ENCODE measurements at regions not wholly inside any gene's neighbourhood (a gene's known extent, or its start where the extent isn't known, plus 50 kb on each side); places are given as distances from the start of the nearest gene placed in this dataset.

GRCh38 chr9:80072451-80072850 is 500.7 kb downstream of the TLE4 start:
- DNase-seq (ENCODE audit: extremely low read depth, low read depth, low spot score), result no peak

DNA sequence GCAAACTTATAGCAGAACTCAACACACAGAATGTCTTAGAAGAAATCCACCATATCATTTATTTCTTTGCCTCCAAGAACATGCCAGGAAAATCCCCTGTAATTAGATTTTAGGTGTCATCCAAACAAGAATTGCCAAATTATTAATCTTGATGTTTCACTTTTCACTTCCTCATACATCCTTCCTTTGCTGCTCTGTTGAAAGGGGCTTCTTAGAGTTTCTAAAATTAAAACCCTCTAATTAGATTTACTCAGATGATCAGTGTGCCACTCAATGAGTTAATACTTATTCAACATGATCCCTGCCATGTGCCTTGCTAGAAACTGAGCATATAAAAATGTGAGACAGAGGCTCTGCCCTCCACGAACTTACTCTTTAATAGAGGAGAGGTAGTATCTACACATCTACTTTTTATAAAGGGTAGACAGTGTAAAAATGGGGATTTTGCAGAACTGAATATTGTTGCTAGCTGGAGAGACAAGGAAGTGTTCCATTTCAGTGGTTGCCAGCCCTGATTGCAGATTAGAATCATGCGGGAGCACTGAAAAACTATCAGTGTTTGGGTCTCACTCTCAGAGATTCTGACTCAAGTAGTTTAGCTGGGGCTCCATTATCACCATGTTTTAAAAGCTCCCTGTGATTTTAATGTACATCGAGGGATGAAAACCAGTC is 498.4 kb downstream of the TLE4 start:
- no peak for DNase-seq (ENCODE audit: extremely low read depth, low read depth, low spot score)

DNA sequence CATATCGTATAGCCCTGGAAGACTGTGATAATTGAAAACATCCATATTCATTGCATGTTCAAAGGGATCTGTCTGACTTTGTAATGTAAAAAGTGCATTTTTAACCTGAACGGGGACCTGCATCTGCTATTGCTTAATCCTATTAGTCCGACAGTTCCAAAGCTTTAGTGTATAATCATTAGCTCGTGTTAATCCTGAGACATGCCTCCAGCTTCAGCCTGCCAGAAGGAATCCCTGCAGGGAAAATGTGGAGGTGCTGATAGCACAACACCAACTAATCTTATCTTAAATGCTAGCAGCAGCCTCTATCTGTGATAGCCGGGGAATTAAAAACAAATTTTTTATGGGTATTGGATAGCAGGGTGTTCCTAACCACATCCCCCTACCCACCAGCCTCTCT is 495.2 kb downstream of the TLE4 start:
- no peak for DNase-seq (ENCODE audit: extremely low read depth, low read depth, low spot score)

DNA sequence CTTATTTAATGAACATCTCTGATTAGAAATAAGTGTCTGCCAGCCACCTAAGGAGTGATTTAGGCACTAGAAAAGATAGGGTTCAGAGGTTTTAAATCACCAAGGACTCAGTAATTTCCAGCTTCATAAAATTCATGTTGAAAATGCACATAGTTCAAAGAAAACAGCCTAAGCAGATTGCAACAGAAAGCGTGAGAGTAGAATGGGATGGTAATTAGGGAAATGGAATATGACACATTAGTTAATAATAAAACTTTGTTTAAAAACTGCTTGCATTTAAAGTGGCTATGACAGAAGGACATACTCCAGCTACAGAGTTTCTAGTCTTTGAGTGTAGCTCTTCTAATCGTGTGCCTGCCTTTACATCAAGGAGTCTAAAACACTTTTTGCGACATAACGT is 490.8 kb downstream of the TLE4 start:
- no peak for DNase-seq (ENCODE audit: extremely low read depth, low read depth, low spot score)

DNA sequence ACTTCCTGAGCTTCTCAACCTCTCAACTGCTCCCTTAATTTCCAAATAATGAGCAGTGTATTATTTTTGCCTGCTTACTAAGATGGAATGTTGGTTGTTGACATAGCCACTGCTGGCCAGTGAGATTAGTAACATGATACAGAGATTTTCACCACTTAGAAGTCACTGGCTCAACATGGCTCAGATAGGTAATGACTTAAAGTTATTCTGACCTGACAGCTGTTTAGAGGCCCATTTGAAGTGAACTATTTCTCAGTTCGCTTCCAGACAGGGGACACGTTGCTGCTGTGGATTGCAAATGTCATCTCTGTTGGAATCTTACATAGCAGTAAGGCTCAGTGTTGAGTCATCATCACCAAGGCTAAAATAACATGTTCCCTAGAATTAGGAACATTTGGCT is 490.2 kb downstream of the TLE4 start:
- DNase-seq (ENCODE audit: extremely low read depth, low read depth, low spot score), result no peak

DNA sequence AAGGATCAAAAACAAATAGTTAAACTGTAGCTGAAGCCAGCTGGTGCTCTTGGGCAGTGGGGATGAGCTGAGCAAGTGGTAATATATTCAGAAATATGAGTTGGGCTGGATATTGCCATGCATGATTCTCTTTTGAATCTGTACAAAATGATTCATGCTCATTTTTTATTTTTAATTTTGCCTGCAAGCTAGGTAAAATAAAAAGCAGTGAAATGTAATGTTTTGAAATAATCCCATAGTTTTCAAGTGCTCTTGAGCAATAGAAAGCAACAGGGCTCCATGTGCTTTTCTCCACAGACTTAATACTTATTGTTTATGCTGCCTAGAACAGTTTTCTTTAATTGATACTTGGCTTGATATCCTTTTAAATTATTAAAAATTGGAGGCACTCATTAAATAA is 489.3 kb downstream of the TLE4 start:
- no peak for DNase-seq (ENCODE audit: extremely low read depth, low read depth, low spot score)

GRCh38 chr9:80059979-80060378 is 488.2 kb downstream of the TLE4 start:
- no peak for DNase-seq (ENCODE audit: extremely low read depth, low read depth, low spot score)

DNA sequence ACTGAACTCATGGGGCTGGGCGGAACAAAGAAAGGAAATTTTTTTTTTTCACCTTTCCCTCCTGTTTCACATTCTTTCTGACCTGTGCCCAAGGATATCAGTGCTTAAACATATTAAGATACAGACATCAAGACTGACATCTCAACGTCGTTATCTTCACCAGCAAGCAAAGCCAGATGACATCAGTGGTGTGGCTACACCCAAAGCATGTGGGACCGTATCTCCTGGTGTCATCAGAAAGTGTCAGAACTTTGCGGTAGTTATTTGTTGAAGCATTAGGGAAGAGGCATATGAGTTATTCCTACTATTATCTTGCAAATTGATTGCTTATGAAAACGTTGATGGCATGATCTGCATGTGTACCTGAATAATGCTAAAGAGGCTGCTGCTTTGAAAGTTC is 487.4 kb downstream of the TLE4 start:
- DNase-seq (ENCODE audit: extremely low read depth, low read depth, low spot score), result no peak

DNA sequence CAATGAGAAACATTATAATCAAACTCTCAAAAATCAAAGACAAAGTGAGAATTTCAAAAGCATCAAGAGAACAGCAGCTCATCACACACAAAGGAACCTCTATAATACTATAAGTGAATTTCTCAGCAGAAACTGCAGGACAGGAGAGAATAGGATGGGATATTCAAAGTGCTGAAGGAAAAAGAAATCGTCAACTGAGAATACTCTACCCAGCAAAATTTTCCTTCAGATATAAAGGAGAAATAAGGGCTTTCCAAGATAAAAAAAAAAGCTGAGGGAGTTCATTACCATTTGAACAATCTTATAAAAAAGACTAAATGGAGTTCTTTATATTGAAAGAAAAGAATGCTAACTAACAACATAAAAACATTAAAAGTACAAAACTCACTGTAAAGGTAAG is 481.1 kb downstream of the TLE4 start:
- DNase-seq (ENCODE audit: extremely low read depth, low read depth, low spot score), result no peak

GRCh38 chr9:80049096-80049782 is 477.5 kb downstream of the TLE4 start:
- no peak for DNase-seq (ENCODE audit: extremely low read depth, low read depth, low spot score)

DNA sequence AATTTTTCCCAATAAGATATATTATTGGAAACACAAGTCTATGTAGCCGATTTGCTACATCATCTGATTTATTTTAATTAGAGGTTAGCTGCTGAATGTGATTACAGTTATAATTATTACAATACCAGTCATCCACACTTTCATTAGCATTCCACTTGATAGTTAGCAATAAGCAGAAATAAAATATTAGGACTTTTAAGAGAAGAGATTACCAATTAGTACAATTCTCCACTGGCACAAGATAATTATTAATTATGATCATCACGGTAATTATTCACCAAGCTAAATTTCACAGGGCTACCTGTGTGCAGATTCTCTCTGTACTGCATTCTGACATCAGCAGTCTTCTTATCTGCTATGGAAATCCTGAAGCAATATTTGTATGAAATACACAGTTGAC is 474.7 kb downstream of the TLE4 start:
- DNase-seq (ENCODE audit: extremely low read depth, low read depth, low spot score), result no peak

DNA sequence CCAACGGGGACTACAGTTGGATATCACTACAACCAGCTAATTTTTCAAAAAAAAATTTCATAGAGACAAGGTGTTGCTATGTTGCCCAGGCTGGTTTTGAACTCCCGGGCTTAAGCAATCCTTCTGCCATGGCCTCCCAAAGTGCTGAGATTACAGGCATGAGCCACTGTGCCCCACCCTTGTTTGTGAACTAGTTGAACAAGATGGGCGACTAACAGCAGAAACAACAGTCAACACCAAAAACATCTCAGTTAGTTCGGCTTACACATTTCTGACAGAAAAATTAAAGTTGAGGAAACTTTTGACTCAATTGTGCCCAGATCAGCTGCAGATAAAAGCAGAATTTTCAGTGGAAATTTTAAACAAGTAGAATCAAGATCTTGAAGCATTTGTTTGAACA is 470.1 kb downstream of the TLE4 start:
- no peak for DNase-seq (ENCODE audit: extremely low read depth, low read depth, low spot score)

DNA sequence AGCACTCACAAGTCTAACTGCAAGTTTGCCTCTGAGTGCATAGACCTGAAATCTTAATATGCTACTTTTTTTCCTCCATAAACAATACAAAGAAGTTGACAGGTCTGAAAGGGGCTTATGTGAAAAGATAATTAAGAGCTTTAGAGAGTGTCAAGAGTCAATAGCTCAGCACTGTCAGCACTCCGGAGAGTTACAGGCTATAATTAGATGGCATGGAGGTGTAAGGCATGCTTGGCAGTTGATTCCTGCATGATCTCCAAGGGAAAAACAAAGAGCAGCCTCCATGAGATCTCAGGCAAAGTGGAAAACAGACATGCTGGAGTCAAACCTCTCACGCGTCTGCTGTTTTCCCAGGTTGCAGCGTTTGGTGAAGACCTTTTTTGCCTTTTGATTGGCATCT is 468.7 kb downstream of the TLE4 start:
- DNase-seq (ENCODE audit: extremely low read depth, low read depth, low spot score), result no peak

- DNase-seq (ENCODE audit: extremely low read depth, low read depth, low spot score), result no peak
Measured at GRCh38 chr9:80030801-80031200, 459.0 kb downstream of the TLE4 start.

- no peak for DNase-seq (ENCODE audit: extremely low read depth, low read depth, low spot score)
Measured at GRCh38 chr9:80028501-80028900, 456.7 kb downstream of the TLE4 start.

- no peak for DNase-seq (ENCODE audit: extremely low read depth, low read depth, low spot score)
Measured at GRCh38 chr9:80025796-80026520, 454.2 kb downstream of the TLE4 start.

- DNase-seq (ENCODE audit: extremely low read depth, low read depth, low spot score), result no peak
Measured at GRCh38 chr9:80025131-80025530, 453.4 kb downstream of the TLE4 start.

DNA sequence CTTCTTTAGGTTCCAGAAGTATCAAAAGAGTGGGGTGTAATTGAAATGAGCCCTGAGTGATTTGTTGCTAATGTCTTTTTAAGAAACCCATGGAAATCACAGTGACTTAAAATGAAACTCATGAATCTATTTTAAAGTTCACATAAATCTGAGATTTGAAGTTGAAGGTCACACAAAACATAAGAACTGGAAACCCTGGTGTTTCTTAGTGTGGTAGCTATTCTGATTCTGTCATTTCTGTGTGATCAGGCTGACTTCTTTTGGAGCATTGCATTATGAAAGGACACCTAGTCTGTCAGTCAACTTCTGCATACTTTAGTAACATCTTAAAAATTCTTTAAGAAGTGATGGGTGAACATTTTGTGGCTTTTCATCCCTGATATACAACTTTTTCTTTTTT is 448.8 kb downstream of the TLE4 start:
- DNase-seq (ENCODE audit: extremely low read depth, low read depth, low spot score), result no peak

DNA sequence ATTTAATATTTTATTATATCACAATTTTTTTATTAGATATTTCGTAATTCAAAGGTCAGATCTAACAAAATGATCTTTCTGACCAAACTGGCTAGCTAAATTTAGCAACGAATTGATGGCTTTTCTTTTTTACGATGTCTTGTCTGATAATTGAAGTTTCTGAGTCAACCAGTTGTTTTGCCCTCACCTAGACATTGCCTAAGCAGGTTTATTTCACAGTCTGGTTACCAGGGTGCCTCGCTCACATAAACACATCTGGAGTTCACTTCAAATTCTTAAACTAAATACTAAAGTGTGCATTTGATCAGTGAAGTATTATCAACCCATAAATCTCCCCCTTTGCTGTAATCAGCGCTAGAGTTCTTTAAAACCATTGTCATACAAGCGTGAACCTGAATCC is 448.3 kb downstream of the TLE4 start:
- no peak for DNase-seq (ENCODE audit: extremely low read depth, low read depth, low spot score)

GRCh38 chr9:80013891-80014290 is 442.1 kb downstream of the TLE4 start:
- DNase-seq (ENCODE audit: extremely low read depth, low read depth, low spot score), result no peak

DNA sequence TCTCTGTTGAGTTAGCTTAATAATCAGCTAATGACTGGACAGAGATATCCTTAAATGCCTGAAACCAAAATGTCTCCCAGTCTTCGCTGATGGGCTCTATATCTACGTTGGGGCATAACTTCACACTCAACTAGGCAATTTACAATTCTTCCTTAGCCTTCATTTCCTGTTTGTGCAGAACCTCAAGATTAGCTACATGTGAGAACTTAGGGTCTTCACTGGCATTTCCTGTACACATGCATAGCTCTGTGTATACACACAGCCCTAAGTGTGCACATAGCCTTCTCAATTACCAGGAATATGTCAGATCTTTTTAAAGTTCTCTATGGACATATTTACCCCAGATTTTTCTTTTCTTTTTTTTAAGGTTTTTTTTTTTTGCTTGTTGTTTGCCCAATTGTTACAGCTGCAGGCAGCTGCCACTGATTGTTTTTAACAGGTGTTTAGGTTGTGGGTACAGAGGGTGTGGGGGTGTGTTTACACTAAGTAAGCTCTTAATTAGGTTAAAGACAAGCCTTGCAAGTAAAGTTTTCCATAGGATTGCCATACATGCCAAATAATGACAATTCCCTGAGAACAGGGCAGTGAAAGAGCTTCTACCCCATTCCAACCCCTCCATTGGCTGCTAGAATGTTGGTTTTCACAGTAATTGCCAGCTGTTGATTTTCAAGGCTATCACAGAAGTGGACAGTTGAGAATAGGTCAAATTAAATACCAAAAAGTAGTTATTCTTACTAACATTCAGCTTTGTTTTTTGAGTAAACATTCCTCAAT is 441.0 kb downstream of the TLE4 start:
- no peak for DNase-seq (ENCODE audit: extremely low read depth, low read depth, low spot score)

Data from glomerular endothelial cell (primary cell).